Breast epithelium (tissue), 3 donors: ENCODE measurements at regions not wholly inside any gene's neighbourhood (a gene's known extent, or its start where the extent isn't known, plus 50 kb on each side); places are given as distances from the start of the nearest gene placed in this dataset.

Source experiments
- CTCF ChIP-seq, 3 donors: fragments of 450-650 bp; IDR thresholded peaks; one replicate each; pipeline ENCODE4 v1.5.1; 2016 to 2017; ENCODE audit warnings: antibody characterized with exemption in 3 of 3, mild to moderate bottlenecking in 3 of 3, moderate library complexity in 3 of 3
- POLR2A ChIP-seq: fragments of 450-650 bp; IDR thresholded peaks from one replicate; pipeline ENCODE4 v1.6.1; 2016; ENCODE audit warnings: antibody characterized with exemption, mild to moderate bottlenecking, moderate library complexity
- POLR2AphosphoS5 ChIP-seq, 3 donors: sonication (generic); formaldehyde crosslinking; IDR thresholded peaks; one replicate each; pipeline ENCODE4 v1.6.1; 2017; ENCODE audit warnings: antibody characterized with exemption in 3 of 3

- TF ChIP-seq CTCF (IDR thresholded peaks at IDR 0.05) (no peak), POLR2A (no peak), POLR2AphosphoS5 (IDR thresholded peaks at IDR 0.05) (no peak)
Observed at GRCh38 chr2:204138206-204138605, 201.6 kb downstream of the ICOS start.
